Activated CD4-positive, alpha-beta T cell treated with anti-CD3 and anti-CD28 coated beads, Interleukin-10, Interleukin-2, amounts not matched to agents 100 ng/mL and 50 ng/mL, durations not matched to agents 16 hours and 8 hours (primary cell): ENCODE measurements at regions not wholly inside any gene's neighbourhood (a gene's known extent, or its start where the extent isn't known, plus 50 kb on each side); places are given as distances from the start of the nearest gene placed in this dataset.

Experiments used
- DNase-seq: peaks from one replicate; pipeline ENCODE4 v3.0.0-alpha.2; 2020

DNA sequence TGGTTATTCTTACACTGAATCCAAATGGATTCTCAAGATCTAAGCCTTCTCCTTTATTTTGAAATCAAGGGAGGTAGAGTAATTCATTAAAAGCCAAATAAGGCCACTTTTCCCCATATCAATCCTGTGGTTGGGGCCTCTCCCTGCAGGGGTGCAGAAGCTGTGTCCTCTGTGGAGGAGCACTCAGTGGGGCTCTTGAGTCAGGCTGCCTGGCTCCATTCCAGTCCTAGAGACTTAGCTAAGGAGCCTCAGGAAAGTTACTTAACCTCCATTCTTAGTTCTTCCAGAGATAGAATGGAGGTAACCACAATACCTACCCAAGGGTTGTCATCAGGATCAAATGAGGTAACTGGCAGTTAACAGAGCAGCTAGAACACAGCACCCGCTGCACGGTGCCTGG, 564.3 kb downstream of the CMPK2 start:
- no peak for DNase-seq

- no peak for DNase-seq
Measured at GRCh38 chr2:6308986-6309385, 556.7 kb downstream of the CMPK2 start.

- DNase-seq = no peak
Measured at GRCh38 chr2:6309415-6310255, 556.1 kb downstream of the CMPK2 start.

DNA sequence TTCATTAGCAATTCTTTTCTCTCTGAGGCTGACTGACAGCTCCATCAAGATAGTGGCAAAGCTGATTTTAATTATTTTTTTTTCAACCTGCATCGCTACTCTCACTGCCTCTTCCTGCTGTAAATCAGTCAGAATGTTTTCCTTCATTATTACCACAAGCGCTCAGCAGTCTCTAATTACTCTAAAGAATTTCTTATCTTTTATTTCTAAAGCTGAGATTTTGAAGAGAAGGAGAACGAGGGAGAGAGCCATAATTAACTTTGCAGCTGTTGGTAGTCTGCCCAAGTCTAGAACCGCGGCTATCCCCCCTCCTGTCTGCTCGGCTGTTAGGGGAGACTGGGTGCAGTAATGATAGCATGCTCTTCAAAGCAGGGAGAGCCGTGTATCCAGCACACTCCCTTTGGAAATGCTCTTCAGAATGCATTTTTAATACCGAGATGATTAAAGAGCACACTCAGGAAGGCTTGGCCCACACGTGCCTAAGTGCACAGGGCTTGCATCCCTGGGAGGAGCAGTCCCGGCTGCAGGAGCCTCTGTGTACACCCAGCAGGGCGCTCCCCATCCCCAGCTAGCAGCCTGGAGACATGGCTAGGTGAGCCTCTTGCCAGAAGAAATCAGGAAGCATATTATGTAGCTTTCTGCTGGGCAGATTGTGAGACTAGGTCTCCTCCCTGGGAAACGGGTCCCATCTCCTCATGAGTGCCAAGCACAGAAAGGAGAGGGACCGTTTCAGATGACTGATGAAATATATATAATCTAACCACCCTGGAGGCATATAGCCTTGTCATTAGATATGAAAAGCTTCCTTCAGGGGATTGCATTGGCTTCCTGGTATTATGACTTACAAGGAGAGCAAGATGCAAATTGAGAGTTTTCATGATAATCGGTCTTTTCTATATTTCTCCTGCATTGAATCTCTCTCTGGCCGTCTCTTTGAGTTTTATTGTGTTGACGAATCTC, 555.2 kb downstream of the CMPK2 start:
- no peak for DNase-seq

- no peak for DNase-seq
Measured at GRCh38 chr2:6312367-6312766, 553.3 kb downstream of the CMPK2 start.

GRCh38 chr2:6314218-6314960, 551.3 kb downstream of the CMPK2 start:
- DNase-seq = no peak

- no peak for DNase-seq
Measured at GRCh38 chr2:6325616-6326015, 540.1 kb downstream of the CMPK2 start.

- no peak for DNase-seq
Measured at GRCh38 chr2:6326958-6327357, 538.7 kb downstream of the CMPK2 start.

GRCh38 chr2:6336752-6337471, 528.8 kb downstream of the CMPK2 start:
- DNase-seq = no peak

GRCh38 chr2:6337472-6337820, 528.3 kb downstream of the CMPK2 start:
- no peak for DNase-seq

- DNase-seq = no peak
Measured at GRCh38 chr2:6341588-6342129, 524.0 kb downstream of the CMPK2 start.

- DNase-seq = no peak
Measured at GRCh38 chr2:6342273-6342920, 523.3 kb downstream of the CMPK2 start.

DNA sequence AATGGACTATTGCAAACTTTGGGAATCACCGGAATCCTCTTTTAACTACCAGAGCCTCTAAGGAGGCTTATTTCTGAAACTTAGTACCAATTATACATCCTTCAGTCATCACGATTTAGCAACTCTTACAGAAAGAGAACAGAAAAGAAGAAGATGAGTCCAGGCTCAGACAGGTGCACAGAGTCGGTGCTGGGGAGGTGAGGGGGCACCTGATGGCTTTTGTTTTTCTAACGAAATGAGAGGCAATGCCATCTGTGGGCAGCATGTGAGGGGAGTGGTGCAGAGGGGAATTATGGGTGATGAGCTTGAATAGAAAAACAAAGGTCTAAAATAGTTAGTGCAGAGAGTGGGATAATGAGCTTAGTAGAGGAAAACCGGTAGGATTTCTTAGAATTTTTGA, 522.6 kb downstream of the CMPK2 start:
- DNase-seq = no peak

DNA sequence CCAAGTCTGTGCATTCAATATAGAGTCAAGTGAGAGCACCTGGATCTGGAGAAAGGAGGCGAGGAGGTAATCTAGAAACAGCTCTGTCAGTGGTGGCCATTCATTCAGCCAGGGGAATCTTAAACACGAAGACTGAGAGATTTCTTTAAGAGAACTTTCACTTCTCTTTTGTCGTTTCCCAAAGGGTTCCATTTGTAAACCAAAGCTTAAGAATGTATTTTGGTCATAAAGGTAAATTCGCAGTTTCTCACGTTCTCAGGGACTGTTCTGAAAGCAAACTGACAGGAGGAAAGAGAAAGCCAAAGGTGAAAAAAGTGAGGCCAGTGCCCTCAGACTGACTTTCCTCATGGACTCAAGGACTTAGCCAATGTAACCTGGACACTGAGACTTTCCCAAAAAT, 513.5 kb downstream of the CMPK2 start:
- no peak for DNase-seq

DNA sequence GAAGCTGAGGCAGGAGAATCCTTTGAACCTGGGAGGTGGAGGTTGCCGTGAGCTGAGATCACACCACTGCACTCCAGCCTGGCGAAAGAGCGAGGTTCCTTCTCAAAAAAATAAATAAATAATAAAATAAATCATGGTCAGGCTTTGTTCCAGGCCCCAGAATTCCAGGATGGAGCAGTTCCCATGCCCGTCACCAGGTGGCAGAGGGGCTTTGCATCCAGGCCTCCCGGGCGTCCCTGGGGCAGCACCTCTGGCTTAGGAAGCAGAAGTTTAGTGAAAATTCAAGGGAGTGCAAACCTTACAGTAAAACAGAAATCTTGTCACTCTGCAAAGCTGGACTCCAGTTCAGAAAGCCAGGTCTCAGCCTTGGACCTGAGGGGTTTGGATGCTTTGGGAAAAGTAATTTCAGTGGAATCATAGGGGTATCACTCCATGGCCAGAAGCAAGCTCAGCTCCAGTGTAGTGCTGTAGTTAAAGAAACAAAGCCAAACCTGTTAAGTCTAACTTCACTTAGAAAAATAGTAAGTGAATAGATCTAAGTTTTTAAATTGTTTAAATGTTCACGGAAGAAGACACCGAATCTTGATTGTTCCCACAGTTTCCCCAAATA, 512.7 kb downstream of the CMPK2 start:
- DNase-seq = no peak

- no peak for DNase-seq
Measured at GRCh38 chr2:6353669-6354068, 512.0 kb downstream of the CMPK2 start.

- DNase-seq = no peak
Measured at GRCh38 chr2:6354546-6354945, 511.2 kb downstream of the CMPK2 start.

DNA sequence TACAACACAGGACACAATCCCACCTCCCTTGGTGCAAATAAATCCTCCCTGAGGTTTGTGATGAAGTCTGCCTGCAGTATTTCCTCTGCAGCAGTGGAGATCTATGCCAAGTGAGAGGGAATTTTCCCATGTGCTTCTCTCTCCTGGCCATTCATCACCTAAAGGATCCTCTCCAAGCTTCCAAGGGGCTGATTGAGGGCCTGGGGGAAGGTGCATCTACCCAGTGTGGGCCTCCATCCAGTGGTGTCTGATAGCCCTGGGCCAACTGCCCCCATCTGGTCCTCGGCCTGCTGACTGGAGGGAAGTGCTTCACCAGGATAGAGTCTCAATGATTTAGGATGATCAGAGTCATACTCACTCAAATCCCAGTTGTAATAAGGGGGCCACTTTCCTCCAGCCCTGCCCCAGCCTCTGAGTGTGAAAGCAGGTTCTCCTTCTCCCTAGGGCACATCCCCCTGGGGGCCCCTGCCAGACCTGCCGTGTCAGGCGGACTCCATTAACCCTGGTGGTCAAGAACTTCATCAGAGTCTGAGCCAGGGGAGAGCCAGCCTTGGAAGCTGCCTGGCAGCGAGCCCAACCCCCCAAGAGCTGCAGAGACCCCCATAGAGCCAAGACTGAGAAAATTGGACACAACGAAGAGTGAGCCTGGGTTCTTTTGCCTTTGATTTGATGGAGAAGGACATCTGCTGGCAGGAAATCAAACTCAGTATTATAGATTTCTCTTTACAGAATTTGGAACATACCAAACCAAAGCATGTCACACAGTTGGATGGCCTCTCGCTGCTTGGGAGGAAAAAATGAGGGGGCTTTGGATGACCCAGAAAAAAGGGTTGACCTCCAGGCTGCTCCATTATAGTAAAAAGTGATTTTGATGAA, 509.6 kb downstream of the CMPK2 start:
- DNase-seq = no peak

- DNase-seq = no peak
Measured at GRCh38 chr2:6358546-6358945, 507.2 kb downstream of the CMPK2 start.

- DNase-seq = no peak
Measured at GRCh38 chr2:6358985-6359384, 506.7 kb downstream of the CMPK2 start.
